MCF 10A (cell line): ENCODE measurements at regions not wholly inside any gene's neighbourhood (a gene's known extent, or its start where the extent isn't known, plus 50 kb on each side); places are given as distances from the start of the nearest gene placed in this dataset.

Experiments
- BruUV-seq: library from RNA; stranded (reverse); fragments of 400-500 nt; replicated peaks from 2 replicates; lab custom pipeline; 2021; lab: Mats Ljungman, UMichigan
- CTCF ChIA-PET: fragments of 300-600 bp; sonication (Branson Sonifier 250); formaldehyde crosslinking; extraction: SDS; loops from one replicate; lab custom pipeline; 2021; ENCODE audit warnings: antibody characterized with exemption, inconsistent platforms; lab: Yijun Ruan, JAX
- POLR2A ChIA-PET: fragments of 300-600, 350-650 bp; sonication (Branson Sonifier 250); formaldehyde crosslinking; extraction: SDS; loops from one replicate; lab custom pipeline; 2020; ENCODE audit warnings: antibody characterized with exemption, inconsistent platforms; lab: Yijun Ruan, JAX
- DNase-seq: peaks from one replicate; pipeline ENCODE4 v3.0.0-alpha.2; 2018; ENCODE audit not compliant: unreplicated experiment
- H3K27ac Mint-ChIP-seq: one replicate; pipeline ENCODE4 v1.8.0; 2022; ENCODE audit warnings: mild to moderate bottlenecking, low read depth, mixed read lengths; ENCODE audit not compliant: unreplicated experiment
- H3K27me3 Mint-ChIP-seq: one replicate; pipeline ENCODE4 v1.8.0; 2022; ENCODE audit warnings: mixed read lengths; ENCODE audit not compliant: insufficient read depth, unreplicated experiment
- H3K36me3 Mint-ChIP-seq: one replicate; pipeline ENCODE4 v1.8.0; 2022; ENCODE audit warnings: mild to moderate bottlenecking, moderate library complexity, mixed read lengths; ENCODE audit not compliant: insufficient read depth, unreplicated experiment
- H3K4me1 Mint-ChIP-seq: one replicate; pipeline ENCODE4 v1.8.0; 2022; ENCODE audit warnings: mixed read lengths; ENCODE audit not compliant: insufficient read depth, unreplicated experiment
- H3K4me3 Mint-ChIP-seq: one replicate; pipeline ENCODE4 v1.8.0; 2022; ENCODE audit warnings: mild to moderate bottlenecking, moderate library complexity, mixed read lengths; ENCODE audit not compliant: unreplicated experiment
- H3K9me3 Mint-ChIP-seq: one replicate; pipeline ENCODE4 v1.8.0; 2022; ENCODE audit warnings: mixed read lengths; ENCODE audit not compliant: unreplicated experiment
- CTCF ChIP-seq: fragments of 200-600 bp; IDR thresholded peaks from one replicate; pipeline ENCODE4 v1.8.0; 2022; ENCODE audit warnings: antibody characterized with exemption, mild to moderate bottlenecking; ENCODE audit not compliant: unreplicated experiment
- intact Hi-C: fragments of 100-400 bp; cut with micrococcal nuclease; formaldehyde crosslinking; loops from 2 replicates; pipeline ENCODE4 v1.14.1; 2022

DNA sequence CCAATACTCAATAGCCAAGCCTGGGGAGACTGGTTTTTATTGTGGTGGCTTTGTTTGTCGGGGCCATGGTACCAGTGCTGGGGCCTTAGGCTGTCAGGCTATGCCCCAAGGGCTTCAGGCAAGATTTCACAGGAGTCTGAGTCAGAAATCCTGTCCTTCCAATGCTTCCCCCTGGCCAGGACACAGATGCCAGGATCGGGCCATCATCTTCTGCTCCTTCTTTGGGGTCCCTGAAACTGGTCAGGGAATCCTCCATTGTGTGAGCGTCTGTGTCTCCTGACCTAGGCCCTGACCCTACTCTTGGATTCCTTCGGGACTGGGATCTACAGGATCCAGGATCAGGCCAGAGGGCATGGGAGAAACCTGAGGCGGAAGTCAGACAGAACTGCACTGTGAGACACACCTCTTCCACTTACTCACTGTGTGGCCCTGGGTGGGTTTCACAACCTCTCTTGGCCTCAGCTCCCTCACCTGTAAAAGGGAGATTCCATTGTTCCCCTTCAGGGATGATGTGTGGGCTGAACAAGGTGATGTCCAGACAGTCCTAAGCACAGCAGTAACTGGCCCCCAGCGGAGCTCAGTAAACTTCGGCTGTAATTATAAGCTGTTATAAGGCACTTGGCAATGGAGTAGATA is 292.7 kb downstream of the UACA start:
- no peak overlapping the region for H3K27ac Mint-ChIP-seq

GRCh38 chr15:70469651-70470555 is 293.5 kb downstream of the UACA start:
- no peak for DNase-seq
- H3K4me3 Mint-ChIP-seq: no peak overlapping the region
- peaks cover 11% of the 10 kb centered on the region for H3K27me3 Mint-ChIP-seq
- no TSS peak for BruUV-seq
- POLR2A ChIA-PET: no interaction called here
- H3K9me3 Mint-ChIP-seq: no peaks in the 10 kb centered on the region
- CTCF ChIA-PET: interaction anchor here (0.6 to 2.5 kb wide), 3 partner anchors 17 to 378 kb away, joined by 3 to 13 read pairs (median 3); no protein-coding TSS in a partner anchor
- no peak overlapping the region for H3K27ac Mint-ChIP-seq
- TF ChIP-seq CTCF: no peak
- H3K4me1 Mint-ChIP-seq: peaks cover 12% of the 10 kb centered on the region
- intact Hi-C loops: no loop called here
- no peaks in the 10 kb centered on the region for H3K36me3 Mint-ChIP-seq

More for the DNA sequence above, 292.7 kb downstream of the UACA start:
- no peaks in the 10 kb centered on the region for H3K9me3 Mint-ChIP-seq
- DNase-seq: peak; percentile 74
- TF ChIP-seq CTCF: no peak
- ChIA-PET CTCF (interaction anchor here (0.6 to 2.5 kb wide), 6 partner anchors 13 to 992 kb away, joined by 3 to 13 read pairs (median 4); no protein-coding TSS in a partner anchor), POLR2A (no interaction called here)
- H3K27me3 Mint-ChIP-seq: peaks cover 11% of the 10 kb centered on the region
- H3K4me3 Mint-ChIP-seq: no peak overlapping the region
- no peaks in the 10 kb centered on the region for H3K36me3 Mint-ChIP-seq
- intact Hi-C loops: no loop called here
- BruUV-seq: no TSS peak
- H3K4me1 Mint-ChIP-seq: peaks cover 13% of the 10 kb centered on the region

DNA sequence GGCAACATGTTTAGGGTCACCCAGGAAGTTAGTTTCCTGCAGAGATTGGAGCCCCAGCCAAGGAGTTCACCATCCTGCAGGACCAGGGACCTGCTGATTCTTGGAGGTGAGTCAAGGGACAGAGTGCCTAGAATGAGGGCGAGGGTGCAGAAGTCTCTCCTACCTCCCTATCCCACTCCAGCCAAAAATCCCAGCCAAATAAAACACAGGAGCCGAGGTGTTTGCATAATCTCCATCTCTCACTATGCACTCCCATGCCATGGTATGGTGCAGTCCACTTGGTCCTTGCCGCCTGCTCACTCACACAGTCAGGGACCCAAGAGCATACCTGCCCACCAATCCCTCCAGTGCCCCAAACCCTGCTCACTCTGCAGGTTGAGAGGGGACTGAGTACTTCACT is 294.2 kb downstream of the UACA start:
- ChIA-PET POLR2A (no interaction called here), CTCF (no interaction called here)
- H3K36me3 Mint-ChIP-seq: no peaks in the 10 kb centered on the region
- intact Hi-C loops: no loop called here
- H3K27me3 Mint-ChIP-seq: peaks cover 11% of the 10 kb centered on the region
- no peak overlapping the region for H3K27ac Mint-ChIP-seq
- H3K9me3 Mint-ChIP-seq: no peaks in the 10 kb centered on the region
- H3K4me1 Mint-ChIP-seq: peaks cover 6% of the 10 kb centered on the region
- no peak overlapping the region for H3K4me3 Mint-ChIP-seq
- TF ChIP-seq CTCF: no peak
- no TSS peak for BruUV-seq
- DNase-seq: no peak
